ENCODE measurements at regions not wholly inside any gene's neighbourhood (a gene's known extent, or its start where the extent isn't known, plus 50 kb on each side); places are given as distances from the start of the nearest gene placed in this dataset.

GRCh38 chr2:187002242-187002641, 153.3 kb upstream of the ZSWIM2 start:
- TF ChIP-seq CTCF (conservative IDR thresholded peaks at IDR 0.05; ENCODE audit: low read length), result no peak

GRCh38 chr2:187001248-187001647, 152.3 kb upstream of the ZSWIM2 start:
- no peak for DNase-seq (ENCODE audit: low read depth)
- H3K4me3 ChIP-seq (ENCODE audit: low read length), result no peak overlapping the region
- no peak for TF ChIP-seq CTCF (conservative IDR thresholded peaks at IDR 0.05; ENCODE audit: low read length)

More at GRCh38 chr2:187002242-187002641, 153.3 kb upstream of the ZSWIM2 start:
- H3K4me3 ChIP-seq (ENCODE audit: low read length), result no peak overlapping the region
- no peak for DNase-seq (ENCODE audit: low read depth)

- peak; percentile 22 for DNase-seq (ENCODE audit: low read depth)
- H3K4me3 ChIP-seq (ENCODE audit: low read length), result no peak overlapping the region
- no peak for TF ChIP-seq CTCF (conservative IDR thresholded peaks at IDR 0.05; ENCODE audit: low read length)
These were observed 146.1 kb upstream of the ZSWIM2 start for GRCh38 chr2:186995092-186995491.

- no peak overlapping the region for H3K4me3 ChIP-seq (ENCODE audit: low read length)
- DNase-seq (ENCODE audit: low read depth), result no peak
- TF ChIP-seq CTCF (conservative IDR thresholded peaks at IDR 0.05; ENCODE audit: low read length), result no peak
These were observed 143.6 kb upstream of the ZSWIM2 start for GRCh38 chr2:186992597-186992996.

GRCh38 chr2:186991766-186992417, 142.9 kb upstream of the ZSWIM2 start:
- H3K4me3 ChIP-seq (ENCODE audit: low read length), result no peak overlapping the region
- no peak for TF ChIP-seq CTCF (conservative IDR thresholded peaks at IDR 0.05; ENCODE audit: low read length)
- no peak for DNase-seq (ENCODE audit: low read depth)

GRCh38 chr2:186984966-186985365, 136.0 kb upstream of the ZSWIM2 start:
- no peak for DNase-seq (ENCODE audit: low read depth)
- H3K4me3 ChIP-seq (ENCODE audit: low read length), result no peak overlapping the region
- TF ChIP-seq CTCF (conservative IDR thresholded peaks at IDR 0.05; ENCODE audit: low read length), result no peak

- DNase-seq (ENCODE audit: low read depth), result no peak
- TF ChIP-seq CTCF (conservative IDR thresholded peaks at IDR 0.05; ENCODE audit: low read length), result no peak
- no peak overlapping the region for H3K4me3 ChIP-seq (ENCODE audit: low read length)
These were observed 135.5 kb upstream of the ZSWIM2 start for GRCh38 chr2:186984481-186984880.

All from AG10803 (cell line).